ENCODE measurements at regions not wholly inside any gene's neighbourhood (a gene's known extent, or its start where the extent isn't known, plus 50 kb on each side); places are given as distances from the start of the nearest gene placed in this dataset.

- H3K27me3 Mint-ChIP-seq, result no peaks in the 10 kb centered on the region
- ATAC-seq (no peak), DNase-seq (no peak)
- CTCF ChIA-PET, result no interaction called here
- no peaks in the 10 kb centered on the region for H3K36me3 Mint-ChIP-seq
- no peak overlapping the region for H3K27ac Mint-ChIP-seq
- H3K4me1 Mint-ChIP-seq, result no peaks in the 10 kb centered on the region
- H3K9me3 Mint-ChIP-seq (ENCODE audit: low read depth), result no peaks in the 10 kb centered on the region
- no peak overlapping the region for H3K4me3 Mint-ChIP-seq
These were observed 675.8 kb downstream of the HACE1 start for GRCh38 chr6:104183816-104184435.

DNA sequence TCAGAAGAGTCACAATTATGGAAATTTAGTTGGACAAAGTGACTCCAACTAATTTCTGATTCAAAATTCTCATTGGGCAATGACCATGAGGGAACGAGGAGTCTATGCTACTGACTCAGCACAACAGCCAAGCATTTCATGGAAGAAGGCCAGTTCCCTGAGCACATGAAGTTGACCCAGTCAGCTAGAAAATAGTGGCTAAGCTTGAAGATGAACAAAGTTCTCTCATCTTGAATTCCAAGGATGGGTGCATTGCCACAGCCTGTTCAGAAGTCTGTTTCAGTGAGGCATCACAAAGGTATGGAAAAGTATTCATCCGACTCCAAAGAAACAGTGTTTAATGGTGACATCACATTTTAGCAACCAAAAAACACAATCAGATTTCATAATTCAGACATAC is 676.9 kb downstream of the HACE1 start:
- CTCF ChIA-PET, result no interaction called here
- H3K36me3 Mint-ChIP-seq, result no peaks in the 10 kb centered on the region
- DNase-seq (no peak), ATAC-seq (no peak)
- no peaks in the 10 kb centered on the region for H3K9me3 Mint-ChIP-seq (ENCODE audit: low read depth)
- no peak overlapping the region for H3K27ac Mint-ChIP-seq
- no peaks in the 10 kb centered on the region for H3K4me1 Mint-ChIP-seq
- no peaks in the 10 kb centered on the region for H3K27me3 Mint-ChIP-seq
- H3K4me3 Mint-ChIP-seq, result no peak overlapping the region

- Mint-ChIP-seq H3K27ac (no peak overlapping the region), H3K4me3 (no peak overlapping the region), H3K36me3 (no peaks in the 10 kb centered on the region), H3K4me1 (no peaks in the 10 kb centered on the region), H3K9me3 (ENCODE audit: low read depth) (no peaks in the 10 kb centered on the region), H3K27me3 (no peaks in the 10 kb centered on the region)
- DNase-seq, result no peak
- no peak for ATAC-seq
- CTCF ChIA-PET, result no interaction called here
These were observed 686.1 kb downstream of the HACE1 start for GRCh38 chr6:104173668-104174067.

DNA sequence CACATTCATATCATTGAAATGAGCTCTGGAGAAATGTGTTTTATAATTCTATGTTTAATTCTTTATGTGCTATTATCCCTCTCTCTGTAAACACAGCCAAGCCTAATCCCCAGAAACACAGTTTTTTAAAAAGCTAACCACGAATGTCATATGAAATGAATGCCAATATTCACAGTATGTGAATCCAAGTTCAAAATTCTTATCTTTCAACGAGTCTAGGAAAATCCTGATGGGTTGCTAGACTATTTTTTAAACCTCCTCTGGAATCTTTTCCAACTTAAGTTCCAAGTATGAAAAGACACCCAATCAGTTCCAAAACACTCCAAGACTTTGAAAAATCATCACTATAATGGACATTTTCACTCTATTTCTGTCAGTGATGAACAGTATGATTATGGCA is 689.3 kb downstream of the HACE1 start:
- ATAC-seq, result no peak
- no peaks in the 10 kb centered on the region for H3K4me1 Mint-ChIP-seq
- CTCF ChIA-PET, result no interaction called here
- H3K27ac Mint-ChIP-seq, result no peak overlapping the region
- H3K4me3 Mint-ChIP-seq, result no peak overlapping the region
- no peaks in the 10 kb centered on the region for H3K36me3 Mint-ChIP-seq
- H3K9me3 Mint-ChIP-seq (ENCODE audit: low read depth), result no peaks in the 10 kb centered on the region
- no peaks in the 10 kb centered on the region for H3K27me3 Mint-ChIP-seq
- DNase-seq, result no peak

DNA sequence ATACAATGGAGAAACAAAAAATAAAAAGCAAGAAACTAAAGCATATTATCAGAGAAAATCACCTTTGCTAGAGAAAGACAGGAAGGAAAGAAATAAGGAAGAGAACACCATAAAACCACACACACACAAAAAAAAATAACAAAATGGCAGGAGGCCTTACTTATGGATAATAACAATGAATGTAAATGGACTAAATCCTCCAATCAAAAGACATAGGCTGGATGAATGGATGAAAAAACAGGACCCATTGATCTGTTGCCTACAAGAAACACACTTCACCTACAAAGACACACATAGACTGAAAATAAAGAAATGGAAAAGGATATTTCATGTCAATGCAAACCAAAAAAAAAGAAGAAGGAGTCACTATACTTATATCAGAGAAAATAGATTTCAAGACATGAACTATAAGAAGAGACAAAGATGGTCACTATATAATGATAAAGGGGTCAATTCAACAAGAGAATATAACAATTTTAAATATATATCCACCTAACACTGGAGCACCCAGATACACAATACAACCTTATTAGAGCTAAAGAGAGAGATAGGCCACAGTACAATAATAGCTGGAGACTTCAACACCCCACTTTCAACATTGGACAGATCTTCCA is 693.6 kb downstream of the HACE1 start:
- peaks cover 8% of the 10 kb centered on the region for H3K9me3 Mint-ChIP-seq (ENCODE audit: low read depth)
- CTCF ChIA-PET, result no interaction called here
- no peaks in the 10 kb centered on the region for H3K27me3 Mint-ChIP-seq

DNA sequence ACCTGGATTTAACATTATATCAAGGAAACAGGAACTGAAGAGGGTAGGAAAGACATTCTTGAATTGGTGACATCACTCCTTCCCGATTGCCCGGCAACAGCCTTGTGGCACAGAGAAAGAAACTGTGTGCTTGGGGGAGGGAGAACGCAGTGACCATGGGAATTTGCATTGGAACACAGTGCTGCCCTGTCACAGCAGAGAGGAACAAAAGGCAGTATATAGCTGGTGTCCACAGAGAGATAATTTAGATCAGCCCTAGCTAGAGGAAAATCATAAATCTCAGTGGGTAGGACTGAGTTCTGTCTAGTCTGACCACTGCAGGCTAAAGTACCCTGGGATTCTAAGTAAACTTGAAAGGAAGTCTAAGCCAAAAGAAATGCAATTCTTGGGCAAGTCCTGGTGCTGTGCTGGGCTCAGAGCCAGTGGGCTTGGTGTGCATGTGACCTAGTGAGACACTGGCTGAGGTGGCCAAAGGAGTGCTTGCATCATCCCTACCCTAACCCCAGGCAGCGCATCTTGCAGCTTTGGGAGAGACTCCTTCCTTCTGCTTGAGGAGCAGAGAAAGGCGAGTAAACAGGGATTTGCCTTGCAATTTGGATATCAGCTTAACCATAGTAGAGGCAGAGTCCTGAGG is 697.6 kb downstream of the HACE1 start:
- no peaks in the 10 kb centered on the region for H3K36me3 Mint-ChIP-seq
- CTCF ChIA-PET, result no interaction called here
- peaks cover 8% of the 10 kb centered on the region for H3K9me3 Mint-ChIP-seq (ENCODE audit: low read depth)

More for the DNA sequence above, 693.6 kb downstream of the HACE1 start:
- H3K36me3 Mint-ChIP-seq, result no peaks in the 10 kb centered on the region
- no peak for DNase-seq
- H3K27ac Mint-ChIP-seq, result no peak overlapping the region
- H3K4me1 Mint-ChIP-seq, result no peaks in the 10 kb centered on the region
- H3K4me3 Mint-ChIP-seq, result no peak overlapping the region
- ATAC-seq, result no peak

GRCh38 chr6:104159045-104159618 is 700.6 kb downstream of the HACE1 start:
- H3K9me3 Mint-ChIP-seq (ENCODE audit: low read depth), result peaks cover 8% of the 10 kb centered on the region
- no peak overlapping the region for H3K4me3 Mint-ChIP-seq
- no peaks in the 10 kb centered on the region for H3K27me3 Mint-ChIP-seq
- DNase-seq (no peak), ATAC-seq (no peak)
- no peaks in the 10 kb centered on the region for H3K36me3 Mint-ChIP-seq
- no peaks in the 10 kb centered on the region for H3K4me1 Mint-ChIP-seq
- no peak overlapping the region for H3K27ac Mint-ChIP-seq
- CTCF ChIA-PET, result interaction anchor here (0.9 kb wide), 1 partner anchor 10 kb away, joined by 3 read pairs; no protein-coding TSS in a partner anchor

More for the DNA sequence above, 697.6 kb downstream of the HACE1 start:
- Mint-ChIP-seq H3K27ac (no peak overlapping the region), H3K27me3 (no peaks in the 10 kb centered on the region), H3K4me1 (no peaks in the 10 kb centered on the region), H3K4me3 (no peak overlapping the region)
- DNase-seq (no peak), ATAC-seq (no peak)

- Mint-ChIP-seq H3K9me3 (ENCODE audit: low read depth) (peaks cover 5% of the 10 kb centered on the region), H3K4me3 (no peak overlapping the region), H3K36me3 (no peaks in the 10 kb centered on the region), H3K27ac (no peak overlapping the region), H3K4me1 (no peaks in the 10 kb centered on the region), H3K27me3 (no peaks in the 10 kb centered on the region)
- CTCF ChIA-PET, result no interaction called here
- ATAC-seq, result no peak
- no peak for DNase-seq
These were observed 716.0 kb downstream of the HACE1 start for GRCh38 chr6:104143757-104144156.

GRCh38 chr6:104134876-104135275 is 724.8 kb downstream of the HACE1 start:
- no peak overlapping the region for H3K27ac Mint-ChIP-seq
- H3K9me3 Mint-ChIP-seq (ENCODE audit: low read depth), result no peaks in the 10 kb centered on the region
- H3K27me3 Mint-ChIP-seq, result no peaks in the 10 kb centered on the region

DNA sequence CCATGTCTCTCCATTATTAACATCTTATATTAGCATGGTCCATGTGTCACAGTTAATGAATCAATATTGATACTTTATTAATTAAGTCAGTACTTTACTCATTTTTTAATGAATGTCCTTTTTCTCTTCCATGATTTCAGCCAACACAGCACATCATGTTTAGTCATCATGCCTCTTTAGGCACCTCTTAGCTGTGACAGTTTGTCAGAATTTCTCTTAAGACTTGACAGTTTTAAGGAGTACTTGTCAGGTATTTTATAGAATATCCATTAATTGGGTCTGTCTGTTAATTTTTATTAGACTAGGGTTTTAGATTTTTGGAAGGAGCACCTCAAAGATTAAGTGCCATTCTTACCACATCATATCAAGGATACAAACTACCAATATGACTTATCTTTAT is 729.4 kb downstream of the HACE1 start:
- Mint-ChIP-seq H3K4me3 (no peak overlapping the region), H3K4me1 (no peaks in the 10 kb centered on the region), H3K9me3 (ENCODE audit: low read depth) (no peaks in the 10 kb centered on the region), H3K36me3 (no peaks in the 10 kb centered on the region), H3K27me3 (no peaks in the 10 kb centered on the region), H3K27ac (no peak overlapping the region)
- DNase-seq (no peak), ATAC-seq (no peak)
- CTCF ChIA-PET, result no interaction called here

More at GRCh38 chr6:104134876-104135275, 724.8 kb downstream of the HACE1 start:
- H3K4me3 Mint-ChIP-seq, result no peak overlapping the region
- CTCF ChIA-PET, result no interaction called here
- no peaks in the 10 kb centered on the region for H3K4me1 Mint-ChIP-seq
- no peak for ATAC-seq
- H3K36me3 Mint-ChIP-seq, result no peaks in the 10 kb centered on the region
- DNase-seq, result no peak

DNA sequence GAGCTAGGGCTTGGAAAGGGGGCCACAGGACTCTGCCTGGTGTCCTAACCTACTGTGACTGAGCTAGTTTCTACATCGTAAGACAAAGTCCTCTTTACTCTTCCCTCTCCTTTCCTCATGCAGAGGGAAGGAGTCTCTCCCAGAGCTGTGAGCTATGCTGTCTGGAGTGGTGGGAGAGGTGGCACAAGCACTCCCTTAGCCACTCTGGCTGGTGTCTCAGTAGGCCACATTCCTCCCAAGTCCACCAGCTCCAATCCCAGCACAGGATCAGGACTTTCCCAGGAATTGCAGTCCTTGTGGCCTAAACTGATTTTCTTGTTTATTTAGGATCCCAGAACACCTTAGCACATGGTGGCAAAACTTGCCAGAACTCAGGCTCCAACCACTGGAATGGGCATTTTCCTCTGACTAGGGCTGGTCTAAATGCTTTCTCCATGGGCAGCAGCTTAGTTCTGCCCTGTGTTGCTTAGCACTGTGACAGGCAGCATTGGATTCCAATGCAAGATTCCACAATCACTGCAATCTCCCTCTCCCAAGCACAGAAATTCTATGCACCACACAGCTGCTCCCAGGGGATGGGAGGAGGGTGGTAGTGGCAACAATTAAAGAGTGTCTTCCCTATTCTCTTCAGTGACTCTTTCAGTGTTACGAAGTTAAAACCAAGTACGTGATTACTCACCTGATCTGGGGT is 733.3 kb downstream of the HACE1 start:
- Mint-ChIP-seq H3K36me3 (no peaks in the 10 kb centered on the region), H3K27me3 (no peaks in the 10 kb centered on the region), H3K9me3 (ENCODE audit: low read depth) (peaks cover 4% of the 10 kb centered on the region), H3K27ac (no peak overlapping the region), H3K4me3 (no peak overlapping the region), H3K4me1 (no peaks in the 10 kb centered on the region)
- CTCF ChIA-PET, result no interaction called here
- DNase-seq (no peak), ATAC-seq (no peak)

DNA sequence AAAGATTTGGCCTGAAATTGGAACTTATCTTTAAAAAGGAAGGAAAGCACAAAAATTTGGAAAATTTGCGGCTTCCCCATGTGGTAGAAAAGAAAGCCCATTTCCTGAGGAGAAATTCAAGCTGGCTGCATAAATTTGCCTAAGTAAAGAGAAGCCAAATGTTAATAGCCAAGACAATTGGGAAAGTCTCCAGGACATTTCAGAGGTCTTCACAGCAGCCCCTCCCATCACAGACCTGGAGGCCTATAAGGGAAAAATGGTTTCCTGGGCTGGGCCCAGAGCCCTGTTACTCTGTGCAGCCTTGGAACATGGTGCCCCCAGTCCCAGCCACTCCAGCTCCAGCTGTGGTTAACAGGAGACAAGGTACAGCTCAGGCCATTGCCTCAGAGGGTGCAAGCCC is 736.5 kb downstream of the HACE1 start:
- Mint-ChIP-seq H3K27ac (no peak overlapping the region), H3K9me3 (ENCODE audit: low read depth) (peaks cover 4% of the 10 kb centered on the region), H3K4me3 (no peak overlapping the region), H3K4me1 (no peaks in the 10 kb centered on the region), H3K27me3 (no peaks in the 10 kb centered on the region), H3K36me3 (no peaks in the 10 kb centered on the region)
- ATAC-seq (no peak), DNase-seq (no peak)
- CTCF ChIA-PET, result no interaction called here

GRCh38 chr6:104118274-104118673 is 741.4 kb downstream of the HACE1 start:
- Mint-ChIP-seq H3K36me3 (no peaks in the 10 kb centered on the region), H3K9me3 (ENCODE audit: low read depth) (peaks cover 4% of the 10 kb centered on the region), H3K4me1 (no peaks in the 10 kb centered on the region), H3K27ac (no peak overlapping the region), H3K4me3 (no peak overlapping the region), H3K27me3 (no peaks in the 10 kb centered on the region)
- CTCF ChIA-PET, result no interaction called here
- DNase-seq (no peak), ATAC-seq (no peak)

DNA sequence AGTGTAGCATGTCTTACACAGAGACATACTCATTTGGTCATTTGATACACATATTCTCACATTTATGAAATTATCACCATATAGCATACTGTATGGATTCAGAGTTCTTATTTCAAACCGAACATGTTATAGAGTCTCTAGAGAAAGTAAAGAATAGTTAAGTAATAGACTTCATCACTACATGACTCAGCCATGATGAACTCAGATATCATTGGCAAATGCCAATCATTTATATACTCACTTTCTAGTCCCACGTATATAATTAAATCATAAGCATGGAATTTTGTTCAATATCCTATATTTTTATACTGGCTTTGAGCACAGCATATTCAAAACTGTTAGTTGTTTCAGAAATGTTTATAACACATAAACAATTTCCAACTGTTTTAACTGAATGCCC is 749.9 kb downstream of the HACE1 start:
- Mint-ChIP-seq H3K27ac (no peak overlapping the region), H3K9me3 (ENCODE audit: low read depth) (no peaks in the 10 kb centered on the region), H3K4me1 (no peaks in the 10 kb centered on the region), H3K27me3 (no peaks in the 10 kb centered on the region), H3K36me3 (no peaks in the 10 kb centered on the region), H3K4me3 (no peak overlapping the region)
- DNase-seq (no peak), ATAC-seq (no peak)
- CTCF ChIA-PET, result no interaction called here
